ENCODE measurements at regions not wholly inside any gene's neighbourhood (a gene's known extent, or its start where the extent isn't known, plus 50 kb on each side); places are given as distances from the start of the nearest gene placed in this dataset.

DNA sequence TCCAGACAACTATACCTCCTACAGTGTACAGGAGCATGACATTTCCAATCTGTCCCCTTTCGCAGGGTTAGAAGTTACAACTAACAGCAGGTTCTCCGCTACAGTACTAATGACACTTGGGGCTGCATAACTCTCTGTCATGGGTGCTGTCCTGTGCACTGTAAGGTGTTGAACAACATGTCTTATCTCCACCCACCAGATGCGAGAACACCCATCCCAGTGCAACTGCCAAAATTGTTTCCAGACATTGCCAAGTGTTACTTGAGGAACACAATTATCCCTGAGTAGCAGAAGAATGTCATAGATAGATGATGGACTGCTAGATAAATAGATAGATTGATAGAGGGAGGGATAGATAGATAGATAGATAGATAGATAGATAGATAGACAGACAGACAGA is 200.9 kb upstream of the USP9Y start:
- TF ChIP-seq, protein P1, sequence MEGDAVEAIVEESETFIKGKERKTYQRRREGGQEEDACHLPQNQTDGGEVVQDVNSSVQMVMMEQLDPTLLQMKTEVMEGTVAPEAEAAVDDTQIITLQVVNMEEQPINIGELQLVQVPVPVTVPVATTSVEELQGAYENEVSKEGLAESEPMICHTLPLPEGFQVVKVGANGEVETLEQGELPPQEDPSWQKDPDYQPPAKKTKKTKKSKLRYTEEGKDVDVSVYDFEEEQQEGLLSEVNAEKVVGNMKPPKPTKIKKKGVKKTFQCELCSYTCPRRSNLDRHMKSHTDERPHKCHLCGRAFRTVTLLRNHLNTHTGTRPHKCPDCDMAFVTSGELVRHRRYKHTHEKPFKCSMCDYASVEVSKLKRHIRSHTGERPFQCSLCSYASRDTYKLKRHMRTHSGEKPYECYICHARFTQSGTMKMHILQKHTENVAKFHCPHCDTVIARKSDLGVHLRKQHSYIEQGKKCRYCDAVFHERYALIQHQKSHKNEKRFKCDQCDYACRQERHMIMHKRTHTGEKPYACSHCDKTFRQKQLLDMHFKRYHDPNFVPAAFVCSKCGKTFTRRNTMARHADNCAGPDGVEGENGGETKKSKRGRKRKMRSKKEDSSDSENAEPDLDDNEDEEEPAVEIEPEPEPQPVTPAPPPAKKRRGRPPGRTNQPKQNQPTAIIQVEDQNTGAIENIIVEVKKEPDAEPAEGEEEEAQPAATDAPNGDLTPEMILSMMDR (IDR thresholded peaks at IDR 0.05), result no peak
- no peak for TF ChIP-seq POLR2A (IDR thresholded peaks at IDR 0.05)
- TF ChIP-seq POLR2AphosphoS5 (IDR thresholded peaks at IDR 0.05), result no peak
